B cell (primary cell): ENCODE measurements at regions not wholly inside any gene's neighbourhood (a gene's known extent, or its start where the extent isn't known, plus 50 kb on each side); places are given as distances from the start of the nearest gene placed in this dataset.

Source experiments
- ATAC-seq: fragments of 200-7000 bp; cut with Tn5 transposase; one replicate; pipeline ENCODE4 v1.10.0; 2021; ENCODE audit warnings: low read depth, mild to moderate bottlenecking, moderate number of reproducible peaks, moderate library complexity
- CTCF ChIA-PET: fragments of 350-600 bp; sonication (Branson Sonifier 250); formaldehyde crosslinking; loops from one replicate; lab custom pipeline; 2021; ENCODE audit warnings: antibody characterized with exemption, inconsistent platforms; lab: Charles Lee
- POLR2A ChIA-PET: fragments of 350-600 bp; sonication (Branson Sonifier 250); formaldehyde crosslinking; loops from one replicate; lab custom pipeline; 2021; ENCODE audit warnings: antibody characterized with exemption; lab: Charles Lee
- DNase-seq: peaks from one replicate; pipeline ENCODE4 v3.0.0; 2013
- H2AFZ ChIP-seq: 2 replicates; pipeline ENCODE4 v1.6.1; 2012; ENCODE audit warnings: mild to moderate bottlenecking, low read depth, low read length; ENCODE audit not compliant: insufficient read depth, poor library complexity, severe bottlenecking
- H3K27ac ChIP-seq, 2 donors: 1 replicate in 1 of 2; 2 replicates in 1 of 2; pipeline ENCODE4 v1.5.1; 2012 to 2013; ENCODE audit warnings: low read length in 2 of 2, mild to moderate bottlenecking in 2 of 2, moderate library complexity in 1 of 2
- H3K27me3 ChIP-seq, 4 experiments: fragments of 200-600 bp in 1 of 4; sonication (generic) in 1 of 4; replicated peaks in 1 of 4; 1 replicate in 2 of 4; 2 replicates in 2 of 4; pipeline versions ENCODE4 v1.6.1 to v1.7.0; 2013 to 2016; ENCODE audit warnings: low read length in 3 of 4, mild to moderate bottlenecking in 2 of 4, mixed read lengths in 1 of 4, moderate library complexity in 1 of 4; ENCODE audit not compliant: insufficient read depth in 4 of 4, control insufficient read depth in 3 of 4; ENCODE audit errors: control extremely low read depth in 1 of 4
- H3K36me3 ChIP-seq, 2 experiments: replicated peaks in 1 of 2; 1 replicate in 1 of 2; 2 replicates in 1 of 2; pipeline versions ENCODE4 v1.6.1 to v1.7.1; 2013; ENCODE audit warnings: low read length in 1 of 2; ENCODE audit not compliant: insufficient read depth in 2 of 2, control insufficient read depth in 1 of 2; ENCODE audit errors: control extremely low read depth in 1 of 2, extremely low read depth in 1 of 2
- H3K4me1 ChIP-seq, 2 donors: fragments of 200-600 bp in 1 of 2; sonication (generic) in 1 of 2; 1 replicate in 1 of 2; 2 replicates in 1 of 2; pipeline versions ENCODE4 v1.5.1 to v1.6.1; 2013 to 2017; ENCODE audit warnings: low read length in 2 of 2; ENCODE audit not compliant: control insufficient read depth in 2 of 2, insufficient read depth in 2 of 2
- H3K4me2 ChIP-seq: replicated peaks from 2 replicates; pipeline ENCODE3; 2012; ENCODE audit warnings: mild to moderate bottlenecking, low read depth, low read length; ENCODE audit not compliant: poor library complexity, severe bottlenecking
- H3K4me3 ChIP-seq, 5 experiments: fragments of 200-600 bp in 1 of 5; sonication (generic) in 1 of 5; 1 replicate in 3 of 5; 2 replicates in 2 of 5; pipeline versions ENCODE4 v1.5.1 to v1.7.0; 2011 to 2016; ENCODE audit warnings: low read length in 4 of 5, mild to moderate bottlenecking in 4 of 5, low read depth in 2 of 5, control low read depth in 1 of 5, moderate library complexity in 1 of 5; ENCODE audit not compliant: insufficient read depth in 1 of 5; ENCODE audit errors: control extremely low read depth in 1 of 5, extremely low read depth in 1 of 5
- H3K79me2 ChIP-seq: fragments of 200-600 bp; sonication (generic); one replicate; pipeline ENCODE4 v1.6.0; 2016; ENCODE audit warnings: low read length; ENCODE audit not compliant: control insufficient read depth, insufficient read depth
- H3K9ac ChIP-seq: fragments of 200-600 bp; sonication (generic); 2 replicates; pipeline ENCODE4 v1.6.1; 2017; ENCODE audit warnings: mild to moderate bottlenecking, low read length, moderate library complexity
- H3K9me3 ChIP-seq, 3 donors: one replicate each; pipeline versions ENCODE4 v1.6.1 to v1.7.1; 2013; ENCODE audit warnings: low read length in 2 of 3; ENCODE audit not compliant: control insufficient read depth in 2 of 3, insufficient read depth in 1 of 3; ENCODE audit errors: control extremely low read depth in 1 of 3
- H4K20me1 ChIP-seq: 2 replicates; pipeline ENCODE4 v1.6.0; 2012; ENCODE audit warnings: mild to moderate bottlenecking, low read length; ENCODE audit not compliant: insufficient read depth, control insufficient read depth, poor library complexity, severe bottlenecking
- H3K27ac Mint-ChIP-seq: one replicate; pipeline ENCODE4 v1.8.0; 2021; ENCODE audit warnings: mixed read lengths
- H3K27me3 Mint-ChIP-seq: one replicate; pipeline ENCODE4 v1.8.0; 2021; ENCODE audit warnings: mixed read lengths
- H3K4me1 Mint-ChIP-seq: one replicate; pipeline ENCODE4 v1.8.0; 2021; ENCODE audit warnings: mixed read lengths
- H3K4me3 Mint-ChIP-seq: one replicate; pipeline ENCODE4 v1.8.0; 2021; ENCODE audit warnings: mixed read lengths
- H3K9me3 Mint-ChIP-seq: one replicate; pipeline ENCODE4 v1.8.0; 2022; ENCODE audit warnings: mixed read lengths; ENCODE audit not compliant: insufficient read depth
- EZH2 ChIP-seq: IDR thresholded peaks from 2 replicates; pipeline ENCODE4 v1.6.1; 2012; ENCODE audit warnings: borderline replicate concordance, low read depth, mild to moderate bottlenecking, moderate library complexity, low read length; ENCODE audit not compliant: insufficient read depth, poor library complexity, severe bottlenecking
- WGBS: methylation state at CpG from one replicate; pipeline ENCODE4 v1.1.5; 2013; ENCODE audit warnings: missing lambda C conversion rate; ENCODE audit not compliant: insufficient coverage; 5-methylcytosine and 5-hydroxymethylcytosine counted together
- intact Hi-C: fragments of 100-400 bp; cut with micrococcal nuclease; formaldehyde crosslinking; loops from one replicate; pipeline ENCODE4 v1.10.0; 2022
- TF ChIP-seq, protein P1 (sequence below): fragments of 200-600 bp; IDR thresholded peaks from one replicate; pipeline ENCODE4 v1.8.0; 2022; ENCODE audit warnings: antibody characterized with exemption, mild to moderate bottlenecking

DNA sequence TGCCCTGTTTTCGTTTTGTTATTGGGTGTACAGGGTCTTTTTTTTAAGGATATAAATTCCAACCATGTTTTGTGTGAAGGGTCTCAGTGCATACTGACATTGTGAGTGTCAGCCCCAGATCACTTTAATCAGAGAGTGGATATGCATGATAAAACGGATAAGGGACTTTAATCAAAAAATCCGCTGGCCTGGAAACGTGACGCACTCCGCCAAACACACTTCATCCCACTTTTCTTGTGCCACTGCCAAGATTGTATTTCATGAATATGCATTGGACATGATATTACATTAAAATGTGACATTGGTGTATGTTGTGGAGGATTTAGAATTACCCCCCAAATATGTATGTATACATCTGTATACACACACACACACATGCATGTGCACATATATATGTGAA lies 273.1 kb downstream of the VRK1 start:
- no peaks in the 10 kb centered on the region for H3K36me3 ChIP-seq
- no peak overlapping the region for H3K4me3 ChIP-seq
- TF ChIP-seq, protein P1, sequence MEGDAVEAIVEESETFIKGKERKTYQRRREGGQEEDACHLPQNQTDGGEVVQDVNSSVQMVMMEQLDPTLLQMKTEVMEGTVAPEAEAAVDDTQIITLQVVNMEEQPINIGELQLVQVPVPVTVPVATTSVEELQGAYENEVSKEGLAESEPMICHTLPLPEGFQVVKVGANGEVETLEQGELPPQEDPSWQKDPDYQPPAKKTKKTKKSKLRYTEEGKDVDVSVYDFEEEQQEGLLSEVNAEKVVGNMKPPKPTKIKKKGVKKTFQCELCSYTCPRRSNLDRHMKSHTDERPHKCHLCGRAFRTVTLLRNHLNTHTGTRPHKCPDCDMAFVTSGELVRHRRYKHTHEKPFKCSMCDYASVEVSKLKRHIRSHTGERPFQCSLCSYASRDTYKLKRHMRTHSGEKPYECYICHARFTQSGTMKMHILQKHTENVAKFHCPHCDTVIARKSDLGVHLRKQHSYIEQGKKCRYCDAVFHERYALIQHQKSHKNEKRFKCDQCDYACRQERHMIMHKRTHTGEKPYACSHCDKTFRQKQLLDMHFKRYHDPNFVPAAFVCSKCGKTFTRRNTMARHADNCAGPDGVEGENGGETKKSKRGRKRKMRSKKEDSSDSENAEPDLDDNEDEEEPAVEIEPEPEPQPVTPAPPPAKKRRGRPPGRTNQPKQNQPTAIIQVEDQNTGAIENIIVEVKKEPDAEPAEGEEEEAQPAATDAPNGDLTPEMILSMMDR, result no peak
- TF ChIP-seq EZH2, result no peak
- H3K9me3 ChIP-seq, result no peaks in the 10 kb centered on the region
- no peak overlapping the region for H3K27ac ChIP-seq
- peaks cover 0 to 8% (median 0%) of the 10 kb centered on the region in 4 experiments for H3K27me3 ChIP-seq
- peaks cover 3% of the 10 kb centered on the region for H3K4me1 Mint-ChIP-seq
- H2AFZ ChIP-seq, result no peak overlapping the region
- no peaks in the 10 kb centered on the region for H3K79me2 ChIP-seq
- H3K4me3 Mint-ChIP-seq, result no peak overlapping the region
- H3K9ac ChIP-seq, result no peak overlapping the region
- WGBS, result no CpG with 5 or more reads among the region's 6 CpGs
- POLR2A ChIA-PET, result no interaction called here
- no peak overlapping the region for H3K27ac Mint-ChIP-seq
- no peaks in the 10 kb centered on the region for H3K9me3 Mint-ChIP-seq
- DNase-seq (no peak), ATAC-seq (no peak)
- no peaks in the 10 kb centered on the region for H3K4me1 ChIP-seq
- no peak overlapping the region for H3K4me2 ChIP-seq
- CTCF ChIA-PET, result no interaction called here
- intact Hi-C loops, result no loop called here
- peaks cover 10% of the 10 kb centered on the region for H3K27me3 Mint-ChIP-seq
- H4K20me1 ChIP-seq, result no peaks in the 10 kb centered on the region

GRCh38 chr14:97071177-97071576 lies 274.0 kb downstream of the VRK1 start:
- Histone ChIP-seq H3K27ac (no peak overlapping the region), H4K20me1 (no peaks in the 10 kb centered on the region), H3K27me3 (peaks cover 0 to 5% (median 0%) of the 10 kb centered on the region in 4 experiments), H3K79me2 (no peaks in the 10 kb centered on the region), H3K9ac (no peak overlapping the region), H3K36me3 (no peaks in the 10 kb centered on the region), H2AFZ (no peak overlapping the region), H3K4me3 (no peak overlapping the region), H3K4me2 (no peak overlapping the region), H3K9me3 (no peaks in the 10 kb centered on the region), H3K4me1 (no peaks in the 10 kb centered on the region)
- intact Hi-C loops, result no loop called here
- CTCF ChIA-PET, result no interaction called here
- ATAC-seq (no peak), DNase-seq (no peak)
- no peak overlapping the region for H3K4me3 Mint-ChIP-seq
- no peak overlapping the region for H3K27ac Mint-ChIP-seq
- peaks cover 5% of the 10 kb centered on the region for H3K4me1 Mint-ChIP-seq
- 94% methylated on average over 6 of the region's 8 CpGs for WGBS
- H3K27me3 Mint-ChIP-seq, result peaks cover 8% of the 10 kb centered on the region
- TF ChIP-seq, protein P1, result no peak
- no peak for TF ChIP-seq EZH2
- H3K9me3 Mint-ChIP-seq, result no peaks in the 10 kb centered on the region
- POLR2A ChIA-PET, result no interaction called here
